Glutamatergic neuron (in vitro differentiated cells): ENCODE measurements at regions not wholly inside any gene's neighbourhood (a gene's known extent, or its start where the extent isn't known, plus 50 kb on each side); places are given as distances from the start of the nearest gene placed in this dataset.

Experiments used
- DNase-seq: peaks from one replicate; pipeline ENCODE4 v3.0.0; 2022
- H3K27ac Mint-ChIP-seq: one replicate; pipeline ENCODE4 v1.8.0; 2020; ENCODE audit warnings: mild to moderate bottlenecking, mixed read lengths, inconsistent platforms; ENCODE audit not compliant: unreplicated experiment
- H3K27me3 Mint-ChIP-seq: one replicate; pipeline ENCODE4 v1.8.0; 2020; ENCODE audit warnings: mild to moderate bottlenecking, moderate library complexity, mixed read lengths, inconsistent platforms; ENCODE audit not compliant: unreplicated experiment
- H3K36me3 Mint-ChIP-seq: one replicate; pipeline ENCODE4 v1.8.0; 2020; ENCODE audit warnings: mild to moderate bottlenecking, mixed read lengths, inconsistent platforms; ENCODE audit not compliant: unreplicated experiment
- H3K4me1 Mint-ChIP-seq: one replicate; pipeline ENCODE4 v1.8.0; 2020; ENCODE audit warnings: mild to moderate bottlenecking, low read depth, mixed read lengths, inconsistent platforms; ENCODE audit not compliant: unreplicated experiment
- H3K4me3 Mint-ChIP-seq: one replicate; pipeline ENCODE4 v1.8.0; 2020; ENCODE audit warnings: mild to moderate bottlenecking, mixed read lengths, inconsistent platforms; ENCODE audit not compliant: unreplicated experiment
- H3K9me3 Mint-ChIP-seq: one replicate; pipeline ENCODE4 v1.8.0; 2020; ENCODE audit warnings: mild to moderate bottlenecking, moderate library complexity, mixed read lengths, inconsistent platforms; ENCODE audit not compliant: unreplicated experiment
- TF ChIP-seq, protein P1 (sequence below): fragments of 200-600 bp; sonication (generic); IDR thresholded peaks from one replicate; pipeline ENCODE4 v1.5.0; 2021; ENCODE audit not compliant: partially characterized antibody, unreplicated experiment

DNA sequence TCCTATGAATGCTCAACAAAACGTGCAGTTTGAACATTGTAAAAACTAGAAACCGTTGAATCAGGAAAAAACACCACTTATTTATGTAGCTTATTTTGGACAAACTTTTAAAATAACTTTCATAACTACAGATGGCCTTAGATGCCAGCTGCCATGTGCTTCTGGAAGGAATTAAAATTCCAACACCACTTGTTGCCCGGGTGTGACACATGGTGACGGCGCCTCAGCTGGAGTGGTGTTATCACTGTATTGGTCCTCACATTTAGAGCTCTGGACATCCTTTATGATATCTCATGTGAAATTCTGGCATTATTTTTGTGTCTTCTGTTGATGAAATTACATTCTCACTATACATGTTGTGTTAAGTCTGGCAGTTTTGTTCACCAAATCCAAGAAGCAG, 211.0 kb downstream of the IPO8 start:
- no peak overlapping the region for H3K4me3 Mint-ChIP-seq
- no peak for DNase-seq
- no peaks in the 10 kb centered on the region for H3K36me3 Mint-ChIP-seq
- TF ChIP-seq, protein P1, sequence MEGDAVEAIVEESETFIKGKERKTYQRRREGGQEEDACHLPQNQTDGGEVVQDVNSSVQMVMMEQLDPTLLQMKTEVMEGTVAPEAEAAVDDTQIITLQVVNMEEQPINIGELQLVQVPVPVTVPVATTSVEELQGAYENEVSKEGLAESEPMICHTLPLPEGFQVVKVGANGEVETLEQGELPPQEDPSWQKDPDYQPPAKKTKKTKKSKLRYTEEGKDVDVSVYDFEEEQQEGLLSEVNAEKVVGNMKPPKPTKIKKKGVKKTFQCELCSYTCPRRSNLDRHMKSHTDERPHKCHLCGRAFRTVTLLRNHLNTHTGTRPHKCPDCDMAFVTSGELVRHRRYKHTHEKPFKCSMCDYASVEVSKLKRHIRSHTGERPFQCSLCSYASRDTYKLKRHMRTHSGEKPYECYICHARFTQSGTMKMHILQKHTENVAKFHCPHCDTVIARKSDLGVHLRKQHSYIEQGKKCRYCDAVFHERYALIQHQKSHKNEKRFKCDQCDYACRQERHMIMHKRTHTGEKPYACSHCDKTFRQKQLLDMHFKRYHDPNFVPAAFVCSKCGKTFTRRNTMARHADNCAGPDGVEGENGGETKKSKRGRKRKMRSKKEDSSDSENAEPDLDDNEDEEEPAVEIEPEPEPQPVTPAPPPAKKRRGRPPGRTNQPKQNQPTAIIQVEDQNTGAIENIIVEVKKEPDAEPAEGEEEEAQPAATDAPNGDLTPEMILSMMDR = no peak
- peaks cover 1% of the 10 kb centered on the region for H3K9me3 Mint-ChIP-seq
- H3K27me3 Mint-ChIP-seq = no peaks in the 10 kb centered on the region
- H3K4me1 Mint-ChIP-seq = no peaks in the 10 kb centered on the region
- H3K27ac Mint-ChIP-seq = no peak overlapping the region

DNA sequence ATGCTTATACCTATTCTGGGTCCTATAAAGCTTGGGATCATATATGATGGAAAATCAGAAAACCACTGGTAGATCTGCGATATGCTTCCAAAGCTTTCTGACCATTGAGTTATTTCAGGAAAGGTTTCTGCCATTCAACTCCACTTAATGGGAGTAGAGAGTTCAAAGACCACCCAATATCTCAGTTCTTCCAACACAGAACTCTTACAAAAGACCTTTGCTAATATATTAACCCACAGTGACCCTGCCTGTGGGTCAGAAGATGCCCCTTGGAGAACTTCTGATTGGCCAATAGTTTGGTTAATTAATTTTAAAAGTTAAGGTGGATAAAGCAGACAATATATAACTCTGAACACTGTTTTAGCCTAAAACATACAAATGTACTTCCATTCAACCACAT, 213.0 kb downstream of the IPO8 start:
- Mint-ChIP-seq H3K4me1 (no peaks in the 10 kb centered on the region), H3K27me3 (no peaks in the 10 kb centered on the region), H3K9me3 (peaks cover 1% of the 10 kb centered on the region), H3K27ac (no peak overlapping the region), H3K4me3 (no peak overlapping the region), H3K36me3 (no peaks in the 10 kb centered on the region)
- TF ChIP-seq, protein P1 = no peak
- DNase-seq = no peak

DNA sequence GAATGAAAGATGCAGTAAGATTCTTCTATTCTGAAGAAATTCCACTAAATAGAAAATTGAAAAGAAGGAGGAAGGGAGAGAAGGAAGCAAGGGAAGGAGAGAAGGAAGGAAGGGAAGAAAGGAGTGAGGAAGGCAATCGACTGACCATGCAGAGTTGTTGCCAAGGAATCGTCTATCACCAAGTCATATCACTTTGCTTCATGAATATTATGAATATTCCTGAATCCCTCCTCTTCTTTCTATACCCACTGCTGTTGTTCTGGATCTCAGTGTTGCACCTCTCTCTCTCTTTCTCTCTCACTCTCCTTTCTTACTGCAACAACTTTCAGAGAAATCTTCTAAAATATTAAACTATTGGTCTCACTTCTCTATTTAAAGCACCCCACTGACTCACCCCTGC, 222.4 kb downstream of the IPO8 start:
- Mint-ChIP-seq H3K27me3 (peaks cover 2% of the 10 kb centered on the region), H3K4me3 (no peak overlapping the region), H3K36me3 (no peaks in the 10 kb centered on the region), H3K9me3 (no peaks in the 10 kb centered on the region), H3K4me1 (no peaks in the 10 kb centered on the region), H3K27ac (no peak overlapping the region)
- DNase-seq = no peak
- TF ChIP-seq, protein P1 = no peak

DNA sequence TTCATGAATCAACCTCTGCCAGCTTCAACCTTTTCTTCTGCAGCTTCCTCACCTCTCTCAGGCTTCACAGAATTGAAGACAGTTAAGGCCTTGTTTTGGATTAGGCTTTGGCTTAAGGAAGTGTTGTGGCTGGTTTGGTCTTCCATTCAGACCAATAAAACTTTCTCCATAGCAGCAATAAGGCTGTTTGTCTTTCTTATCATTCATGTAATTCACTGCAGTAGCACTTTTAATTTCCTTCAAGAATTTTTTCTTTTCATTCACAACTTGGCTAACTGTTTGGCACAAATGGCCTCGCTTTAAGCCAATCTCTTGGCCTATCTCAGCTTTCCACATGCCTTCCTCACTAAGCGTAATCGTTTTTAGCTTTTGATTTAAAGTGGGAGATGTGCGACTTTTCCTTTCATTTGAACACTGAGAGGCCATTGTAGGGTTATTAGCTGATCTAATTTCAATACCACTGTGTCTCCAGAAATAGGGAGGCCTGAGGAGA, 229.5 kb downstream of the IPO8 start:
- no peaks in the 10 kb centered on the region for H3K4me1 Mint-ChIP-seq
- TF ChIP-seq, protein P1 = no peak
- no peaks in the 10 kb centered on the region for H3K9me3 Mint-ChIP-seq
- no peaks in the 10 kb centered on the region for H3K36me3 Mint-ChIP-seq
- H3K27me3 Mint-ChIP-seq = no peaks in the 10 kb centered on the region
- DNase-seq = no peak
- H3K27ac Mint-ChIP-seq = no peak overlapping the region
- H3K4me3 Mint-ChIP-seq = no peak overlapping the region

DNA sequence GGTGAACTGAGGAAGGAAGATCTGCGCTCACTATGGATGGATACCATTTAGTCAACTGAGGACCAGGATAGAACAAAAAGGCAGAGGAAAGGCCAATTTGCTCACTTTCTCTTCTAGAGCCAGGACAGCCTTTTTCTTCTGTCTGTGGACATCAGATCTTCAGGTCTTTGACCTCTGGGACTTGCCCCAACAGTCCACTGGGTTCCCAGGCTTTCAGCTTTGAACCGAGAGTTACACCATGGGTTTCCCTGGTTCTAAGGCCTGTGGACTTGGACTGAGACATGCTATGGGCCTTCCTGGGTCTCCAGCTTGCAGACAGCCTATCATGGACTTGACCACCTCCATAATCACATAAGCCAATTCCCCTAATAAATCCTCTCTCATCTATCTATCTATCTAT, 232.0 kb downstream of the IPO8 start:
- no peaks in the 10 kb centered on the region for H3K36me3 Mint-ChIP-seq
- H3K27me3 Mint-ChIP-seq = no peaks in the 10 kb centered on the region
- TF ChIP-seq, protein P1 = no peak
- H3K27ac Mint-ChIP-seq = no peak overlapping the region
- H3K9me3 Mint-ChIP-seq = no peaks in the 10 kb centered on the region
- no peak for DNase-seq
- no peaks in the 10 kb centered on the region for H3K4me1 Mint-ChIP-seq
- no peak overlapping the region for H3K4me3 Mint-ChIP-seq
